ENCODE measurements at regions not wholly inside any gene's neighbourhood (a gene's known extent, or its start where the extent isn't known, plus 50 kb on each side); places are given as distances from the start of the nearest gene placed in this dataset.

GRCh38 chr2:122193622-122194021 lies 438.2 kb downstream of the TSN start:
- Mint-ChIP-seq H3K4me1 (no peaks in the 10 kb centered on the region), H3K4me3 (no peak overlapping the region), H3K27ac (no peak overlapping the region), H3K9me3 (peaks cover 0 to 3% (median 0%) of the 10 kb centered on the region in 7 donors), H3K27me3 (ENCODE audit: low read depth in 3 of 3) (peaks cover 0 to 4% (median 3%) of the 10 kb centered on the region in 3 donors), H3K36me3 (no peaks in the 10 kb centered on the region)
- Histone ChIP-seq H3K9ac (ENCODE audit: insufficient read depth, low read length, poor library complexity, severe bottlenecking) (no peak overlapping the region), H3K36me3 (replicated peaks in 1 of 2; ENCODE audit: control insufficient read depth in 1 of 2, insufficient read depth in 2 of 2, low read length in 2 of 2) (no peaks in the 10 kb centered on the region), H3K9me3 (replicated peaks in 1 of 2; ENCODE audit: control insufficient read depth in 1 of 2, insufficient read depth in 1 of 2, low read length in 2 of 2) (no peaks in the 10 kb centered on the region), H3K4me2 (replicated peaks; ENCODE audit: extremely low read depth, low read length, poor library complexity, severe bottlenecking) (no peak overlapping the region), H3K4me1 (ENCODE audit: control insufficient read depth in 1 of 2, insufficient read depth in 2 of 2, low read length in 2 of 2) (no peaks in the 10 kb centered on the region), H3K27ac (ENCODE audit: low read depth in 1 of 2, low read length in 2 of 2) (no peak overlapping the region), H3K79me2 (ENCODE audit: insufficient read depth, low read length) (no peaks in the 10 kb centered on the region), H4K20me1 (ENCODE audit: insufficient read depth, low read length) (no peaks in the 10 kb centered on the region), H3K4me3 (replicated peaks in 1 of 3; ENCODE audit: low read depth in 2 of 3, low read length in 3 of 3) (no peak overlapping the region), H3K27me3 (ENCODE audit: control insufficient read depth in 2 of 2, insufficient read depth in 2 of 2, low read length in 2 of 2) (no peaks in the 10 kb centered on the region), H2AFZ (ENCODE audit: insufficient read depth, low read depth, low read length, poor library complexity, severe bottlenecking) (no peak overlapping the region)
- WGBS (ENCODE audit: insufficient coverage), result no CpG with 5 or more reads among the region's 6 CpGs
- intact Hi-C loops (cut with micrococcal nuclease), result no loop called here
- TF ChIP-seq CTCF (IDR thresholded peaks at IDR 0.05), result no peak
- DNase-seq, result no peak

GRCh38 chr2:122194546-122194945 lies 439.1 kb downstream of the TSN start:
- Histone ChIP-seq H3K9me3 (replicated peaks in 1 of 2; ENCODE audit: control insufficient read depth in 1 of 2, insufficient read depth in 1 of 2, low read length in 2 of 2) (no peaks in the 10 kb centered on the region), H3K4me2 (replicated peaks; ENCODE audit: extremely low read depth, low read length, poor library complexity, severe bottlenecking) (no peak overlapping the region), H3K27ac (ENCODE audit: low read depth in 1 of 2, low read length in 2 of 2) (no peak overlapping the region), H3K79me2 (ENCODE audit: insufficient read depth, low read length) (no peaks in the 10 kb centered on the region), H4K20me1 (ENCODE audit: insufficient read depth, low read length) (no peaks in the 10 kb centered on the region), H3K4me3 (replicated peaks in 1 of 3; ENCODE audit: low read depth in 2 of 3, low read length in 3 of 3) (no peak overlapping the region), H2AFZ (ENCODE audit: insufficient read depth, low read depth, low read length, poor library complexity, severe bottlenecking) (no peak overlapping the region), H3K36me3 (replicated peaks in 1 of 2; ENCODE audit: control insufficient read depth in 1 of 2, insufficient read depth in 2 of 2, low read length in 2 of 2) (no peaks in the 10 kb centered on the region), H3K27me3 (ENCODE audit: control insufficient read depth in 2 of 2, insufficient read depth in 2 of 2, low read length in 2 of 2) (no peaks in the 10 kb centered on the region), H3K4me1 (ENCODE audit: control insufficient read depth in 1 of 2, insufficient read depth in 2 of 2, low read length in 2 of 2) (no peaks in the 10 kb centered on the region), H3K9ac (ENCODE audit: insufficient read depth, low read length, poor library complexity, severe bottlenecking) (no peak overlapping the region)
- DNase-seq, result no peak
- Mint-ChIP-seq H3K27me3 (ENCODE audit: low read depth in 3 of 3) (peaks cover 0 to 5% (median 4%) of the 10 kb centered on the region in 3 donors), H3K4me3 (no peak overlapping the region), H3K27ac (no peak overlapping the region), H3K4me1 (no peaks in the 10 kb centered on the region), H3K36me3 (no peaks in the 10 kb centered on the region), H3K9me3 (peaks cover 0 to 4% (median 0%) of the 10 kb centered on the region in 7 donors)
- intact Hi-C loops (cut with micrococcal nuclease), result no loop called here
- no CpG with 5 or more reads among the region's 2 CpGs for WGBS (ENCODE audit: insufficient coverage)
- TF ChIP-seq CTCF (IDR thresholded peaks at IDR 0.05), result no peak
